GM21390 (cell line): ENCODE measurements at regions not wholly inside any gene's neighbourhood (a gene's known extent, or its start where the extent isn't known, plus 50 kb on each side); places are given as distances from the start of the nearest gene placed in this dataset.
"Not testable (repeated sequence)": the region's sequence is repeated elsewhere in the genome, so short reads cannot be mapped to it uniquely, and the experiment has no call there.

ENCODE experiments used
- ATAC-seq: cut with Tn5 transposase; IDR thresholded peaks from one replicate; pipeline ENCODE4 v1.9.1; 2021; ENCODE audit not compliant: unreplicated experiment

DNA sequence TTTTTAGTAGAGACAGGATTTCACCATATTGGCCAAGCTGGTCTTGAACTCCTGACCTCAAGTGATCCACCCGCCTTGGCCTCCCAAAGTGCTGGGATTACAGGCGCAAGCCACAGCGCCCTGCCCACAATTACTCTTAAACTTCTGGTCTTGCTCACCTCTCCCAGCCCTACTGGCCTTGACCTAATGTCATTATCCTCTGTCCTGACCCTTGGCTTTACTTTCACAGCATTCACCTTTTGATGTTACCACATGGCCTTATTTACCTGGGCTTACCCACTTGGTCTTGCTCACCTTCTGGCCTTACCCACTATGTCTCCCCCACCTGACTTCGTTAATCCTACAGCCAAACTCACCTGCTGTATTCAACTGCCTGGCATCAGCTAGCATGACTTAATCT is 105.9 kb downstream of the IL12A start:
- no peak for ATAC-seq

DNA sequence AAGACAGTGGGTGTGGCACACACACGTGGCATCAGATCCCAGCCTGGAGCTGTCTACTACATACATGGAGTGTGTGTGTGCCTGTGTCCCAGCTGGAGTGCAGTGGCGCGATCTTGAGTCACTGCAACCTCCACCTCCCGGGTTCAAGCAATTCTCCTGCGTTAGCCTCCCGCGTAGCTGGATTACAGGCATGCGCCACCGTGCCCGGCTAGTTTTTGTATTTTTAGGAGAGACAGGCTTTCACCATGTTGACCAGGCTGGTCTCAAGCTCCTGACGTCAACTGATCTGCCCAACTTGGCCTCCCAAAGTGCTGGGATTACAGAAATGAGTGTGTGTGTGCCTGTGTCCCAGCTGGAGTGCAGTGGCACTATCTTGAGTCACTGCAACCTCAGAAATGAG is 108.8 kb downstream of the IL12A start:
- ATAC-seq = no peak

DNA sequence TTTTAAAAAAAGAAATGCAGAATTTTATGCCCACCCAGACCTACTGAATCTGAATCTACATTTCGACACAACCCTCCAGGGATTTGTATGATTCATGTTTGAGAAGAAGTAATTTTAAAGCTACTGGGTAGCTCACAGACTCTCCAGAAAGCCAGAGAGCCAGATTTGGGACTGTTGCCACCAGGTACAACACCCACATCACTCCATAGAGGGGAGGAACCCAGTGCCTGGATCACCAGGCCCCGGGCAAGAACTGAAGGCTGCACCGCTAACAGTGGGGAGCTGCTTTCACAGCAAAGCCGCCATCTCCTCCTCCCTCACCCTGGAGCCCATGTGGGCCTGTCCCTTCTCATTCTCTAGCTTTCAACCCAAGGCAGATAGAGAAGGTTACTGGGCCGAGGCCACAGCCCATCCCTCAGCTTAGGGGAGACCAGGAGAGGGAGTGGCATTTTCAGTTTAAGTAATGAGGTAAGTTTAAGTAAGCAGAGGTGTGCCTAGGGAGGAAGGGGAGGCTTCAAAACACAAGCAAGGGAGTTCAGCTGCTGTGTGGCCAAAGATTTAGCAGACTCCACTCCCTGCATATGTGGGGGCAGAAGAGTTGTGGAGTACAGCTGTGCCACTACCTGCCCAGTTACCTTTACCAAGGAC is 109.8 kb downstream of the IL12A start:
- ATAC-seq = no peak

DNA sequence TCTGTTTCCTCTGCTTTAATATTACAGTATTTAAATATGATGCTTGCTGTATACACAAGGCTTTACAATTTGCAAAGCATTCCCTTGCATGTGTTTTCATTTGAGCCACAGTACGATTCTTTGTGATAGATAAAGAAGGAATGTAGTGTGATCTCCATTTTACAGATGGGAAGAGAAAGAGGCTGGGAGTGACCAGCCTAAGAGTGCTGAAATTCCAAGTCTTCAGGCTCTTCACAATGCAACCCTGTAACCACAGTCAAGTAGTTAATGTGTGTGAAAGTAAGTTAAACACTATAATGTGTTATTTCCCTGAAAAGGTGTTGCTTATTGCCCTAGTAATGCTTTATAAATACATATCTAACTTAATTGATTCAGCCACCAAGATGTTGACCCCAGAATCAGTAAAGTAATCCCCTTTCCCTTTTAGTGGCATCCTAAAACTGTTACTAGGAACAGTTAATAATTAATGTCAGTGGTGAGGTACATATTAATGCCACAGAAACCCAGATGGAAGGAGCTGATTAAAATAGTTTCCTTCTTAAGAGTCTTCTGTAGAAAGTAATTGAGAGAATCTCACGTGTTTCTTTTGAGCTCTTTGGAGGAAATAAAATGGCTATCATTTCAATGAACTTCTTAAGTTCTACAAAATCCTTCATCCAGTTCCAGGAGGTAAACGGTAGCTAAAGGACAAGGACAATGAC is 110.4 kb downstream of the IL12A start:
- no peak for ATAC-seq

DNA sequence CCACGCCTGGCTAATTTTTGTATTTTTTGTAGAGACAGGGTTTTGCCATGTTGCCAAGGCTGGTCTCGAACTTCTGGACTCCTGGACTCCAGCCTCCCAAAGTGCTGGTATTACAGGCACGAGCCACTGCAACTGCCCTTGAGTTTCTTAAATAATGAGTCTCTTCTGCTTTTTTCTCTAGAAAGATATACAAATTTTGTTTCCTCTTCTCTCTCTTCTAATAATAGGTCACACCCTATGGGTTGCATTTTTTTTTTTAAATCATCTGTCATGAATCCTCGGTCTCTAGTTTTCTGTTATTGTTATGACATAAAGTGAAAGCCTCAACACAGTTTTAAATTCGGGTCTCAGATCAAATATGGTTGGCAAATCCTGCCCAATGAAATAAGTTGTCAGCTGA is 111.2 kb downstream of the IL12A start:
- peak; percentile 63 for ATAC-seq

DNA sequence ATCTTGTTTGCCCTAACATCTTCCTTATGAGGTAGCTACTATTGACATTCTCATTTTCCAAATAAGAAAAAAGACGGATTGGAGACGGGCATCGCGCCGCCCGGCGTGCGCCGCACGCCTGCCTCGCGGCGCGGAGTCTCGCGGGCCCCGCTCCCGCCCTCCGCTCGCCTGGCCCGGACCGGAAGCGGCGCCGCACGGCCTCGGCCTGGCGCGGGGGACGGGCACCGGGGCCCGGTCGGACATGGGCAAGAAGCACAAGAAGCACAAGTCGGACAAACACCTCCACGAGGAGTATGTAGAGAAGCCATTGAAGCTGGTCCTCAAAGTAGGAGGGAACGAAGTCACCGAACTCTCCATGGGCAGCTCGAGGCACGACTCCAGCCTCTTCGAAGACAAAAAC is 112.0 kb downstream of the IL12A start:
- no peak for ATAC-seq

DNA sequence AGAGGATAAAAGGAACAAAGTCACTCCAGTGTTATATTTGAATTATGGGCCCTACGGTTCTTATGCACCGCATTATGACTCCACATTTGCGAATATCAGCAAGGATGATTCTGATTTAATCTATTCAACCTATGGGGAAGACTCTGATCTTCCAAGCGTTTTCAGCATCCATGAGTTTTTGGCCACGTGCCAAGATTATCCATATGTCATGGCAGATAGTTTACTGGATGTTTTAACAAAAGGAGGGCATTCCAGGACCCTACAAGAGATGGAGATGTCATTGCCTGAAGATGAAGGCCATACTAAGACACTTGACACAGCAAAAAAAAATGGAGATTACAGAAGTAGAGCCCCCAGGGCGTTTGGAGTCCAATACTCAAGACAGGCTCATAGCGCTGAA is 113.4 kb downstream of the IL12A start:
- ATAC-seq = not testable (repeated sequence)

DNA sequence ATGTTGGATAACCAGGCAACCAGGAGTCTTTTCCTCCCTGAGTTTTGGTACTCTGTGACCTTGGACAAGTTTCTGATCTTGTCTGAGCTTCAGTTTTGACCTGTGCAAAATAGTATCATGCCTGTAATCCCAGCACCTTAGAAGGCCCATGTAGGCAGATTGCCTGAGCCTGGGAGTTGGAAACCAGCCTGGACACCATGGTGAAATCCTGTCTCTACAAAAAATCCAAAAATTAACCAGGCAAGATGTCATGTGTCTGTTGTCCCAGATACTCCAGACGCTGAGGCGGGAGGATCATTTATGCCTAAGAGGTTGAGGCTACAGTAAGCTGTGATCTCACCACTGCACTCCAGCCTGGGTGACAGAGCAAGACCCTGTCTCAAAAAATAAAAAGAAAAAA is 114.8 kb downstream of the IL12A start:
- ATAC-seq = no peak

DNA sequence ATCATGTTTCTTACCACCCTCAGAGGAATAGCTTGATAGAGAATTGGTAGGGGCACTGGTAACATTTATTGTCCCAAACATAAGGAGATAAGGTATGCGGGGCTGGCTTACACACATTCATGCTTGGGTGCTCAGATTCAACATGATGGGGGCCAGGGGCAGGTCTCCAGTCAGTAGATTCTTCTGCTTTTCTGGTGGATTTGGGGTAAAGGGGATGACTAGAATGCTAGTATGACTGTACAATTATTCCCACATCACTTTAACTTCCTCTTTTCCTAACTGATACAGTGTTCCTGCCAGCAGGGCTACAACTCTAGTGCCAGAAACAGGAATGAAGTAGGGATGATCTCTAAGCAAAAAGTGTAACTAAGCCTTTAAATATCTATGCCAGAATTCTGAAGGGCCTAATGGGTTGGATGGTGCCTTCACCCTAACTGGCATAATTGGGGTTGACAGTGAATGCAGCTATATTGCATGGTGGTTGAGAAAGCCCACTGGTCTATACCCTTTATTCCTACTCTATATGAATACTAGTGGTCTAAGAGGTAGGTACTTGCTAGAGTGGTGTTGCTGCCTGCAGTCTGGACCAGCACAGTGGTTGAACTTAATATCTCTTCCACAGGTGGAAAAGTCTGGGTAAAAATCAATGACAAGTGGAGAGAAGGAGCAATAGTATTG is 117.4 kb downstream of the IL12A start:
- ATAC-seq = no peak

DNA sequence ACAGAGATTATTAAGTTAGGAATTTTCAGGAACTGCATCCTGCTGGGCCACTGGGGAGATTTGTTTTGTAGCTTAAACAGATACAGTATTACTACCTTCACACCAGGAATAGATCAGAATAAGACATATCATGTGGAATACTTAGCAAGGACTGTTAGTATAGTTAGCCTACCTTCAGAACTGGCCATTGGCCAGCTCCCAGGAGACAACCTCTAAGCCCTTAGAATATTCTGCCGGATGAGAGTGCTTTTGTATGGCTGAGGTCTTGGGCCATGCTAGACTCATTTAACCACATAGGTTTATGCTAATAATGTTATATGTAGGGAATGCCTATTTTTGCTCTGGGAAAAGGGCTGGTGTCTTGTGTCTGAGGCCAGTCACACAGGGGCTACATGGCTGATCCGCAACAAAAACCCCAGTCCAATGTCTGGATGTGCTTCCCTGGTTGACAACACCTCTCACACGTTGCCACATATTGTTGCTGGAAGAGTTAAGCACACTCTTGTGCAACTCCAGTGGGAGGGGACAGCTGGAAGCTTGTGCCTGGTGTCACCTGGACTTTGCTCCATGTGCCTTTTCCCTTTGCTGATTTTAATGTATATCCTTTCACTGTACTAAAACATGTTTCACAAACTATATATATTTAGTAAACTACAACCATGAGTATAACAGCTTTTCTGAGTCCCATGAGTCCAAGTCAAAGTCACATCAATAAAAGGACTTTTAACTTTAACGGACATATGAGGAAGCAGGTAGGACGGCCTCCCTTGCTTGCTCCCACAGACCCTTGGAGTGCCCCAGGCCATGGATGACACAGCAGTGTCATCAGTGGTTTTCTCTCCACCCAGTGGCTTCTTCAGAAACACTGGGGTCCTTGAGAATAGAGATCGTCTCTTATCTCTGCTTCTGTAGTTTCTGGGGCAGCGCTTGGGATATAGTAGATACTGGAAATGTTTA is 118.0 kb upstream of the C3orf80 start:
- ATAC-seq = no peak

DNA sequence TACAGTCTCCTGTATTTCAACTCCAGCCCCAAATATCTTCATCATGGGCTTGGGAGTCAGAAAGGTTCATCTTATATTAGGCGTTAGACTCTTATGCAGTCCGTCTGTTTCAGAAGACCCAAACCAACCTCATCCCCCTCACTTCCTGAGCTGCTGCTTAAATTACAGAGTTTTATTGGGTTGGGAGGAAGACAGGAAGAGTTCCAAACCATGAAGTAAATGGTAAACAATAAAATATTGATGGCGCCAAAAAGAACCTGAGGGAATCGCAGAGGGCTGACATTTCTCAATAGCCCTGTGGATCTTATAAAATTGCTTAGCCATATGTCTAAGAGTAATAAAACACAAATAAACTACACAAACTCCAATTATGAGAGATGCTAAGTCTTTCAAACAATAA is 116.9 kb upstream of the C3orf80 start:
- ATAC-seq = no peak

DNA sequence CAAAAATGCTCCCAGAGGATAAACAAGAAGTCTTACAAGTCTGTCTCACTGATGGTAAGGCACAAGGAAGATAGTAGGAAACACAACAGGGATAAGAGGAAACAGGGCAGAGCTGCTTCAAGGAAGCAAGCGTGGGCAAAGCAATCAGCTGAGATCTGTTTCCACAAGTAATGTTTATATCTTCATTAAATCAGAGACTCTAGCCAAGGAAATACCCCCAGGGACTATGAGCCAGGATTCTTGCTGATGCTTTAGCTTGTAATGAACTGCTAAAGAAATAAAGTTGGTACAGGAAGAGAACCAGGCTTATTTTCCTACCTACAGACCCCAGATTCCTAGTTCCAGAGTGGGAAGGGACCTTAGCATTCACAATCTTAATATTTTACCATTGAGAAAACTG is 112.7 kb upstream of the C3orf80 start:
- ATAC-seq = no peak

DNA sequence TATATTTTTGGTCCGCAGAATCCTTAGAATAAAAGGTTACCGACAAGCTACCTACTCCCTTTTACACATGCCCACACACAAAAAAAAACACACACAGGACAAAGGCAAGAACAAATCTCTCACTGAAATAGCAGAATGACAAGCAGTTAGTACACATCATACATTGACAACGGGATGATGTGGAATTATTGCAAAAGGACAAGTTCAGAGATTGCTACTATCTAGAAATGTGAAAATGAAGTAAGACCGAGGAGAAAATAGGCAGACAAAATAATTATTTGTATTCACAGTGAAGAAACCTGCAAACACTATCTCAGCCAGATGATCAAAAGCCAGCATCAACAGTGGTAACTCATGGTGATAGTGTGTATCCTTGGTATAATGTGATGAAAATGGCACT is 112.2 kb upstream of the C3orf80 start:
- no peak for ATAC-seq

DNA sequence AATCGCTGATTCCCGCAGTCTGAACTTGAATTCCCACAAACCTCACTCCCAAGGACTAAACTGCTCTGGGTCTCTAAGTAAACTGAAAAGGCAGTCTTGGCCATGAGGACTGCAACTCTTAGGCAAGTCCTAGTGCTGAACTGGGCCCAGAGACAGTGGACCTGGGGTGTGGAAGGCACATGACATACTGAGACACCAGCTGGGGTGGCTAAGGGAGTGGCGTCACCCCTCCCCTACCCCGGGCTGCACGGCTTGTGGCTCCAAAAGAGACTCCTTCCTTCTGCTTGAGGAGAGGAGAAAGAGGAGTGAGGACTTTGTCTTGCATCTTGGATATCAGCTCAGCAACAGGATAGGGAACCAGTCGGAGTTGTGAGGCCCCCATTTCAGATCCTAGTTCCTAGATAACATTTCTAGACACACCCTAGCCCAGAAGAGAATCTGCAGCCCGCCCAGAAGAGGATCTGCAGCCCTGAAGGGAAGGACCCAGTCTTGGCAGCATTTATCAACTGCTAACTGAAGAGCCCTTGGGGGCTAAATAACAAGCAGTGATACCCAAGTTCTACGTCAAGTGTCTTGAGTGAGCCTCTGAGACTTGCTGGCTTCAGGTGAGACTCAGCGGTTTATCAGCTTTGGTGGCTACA is 110.7 kb upstream of the C3orf80 start:
- ATAC-seq = no peak

DNA sequence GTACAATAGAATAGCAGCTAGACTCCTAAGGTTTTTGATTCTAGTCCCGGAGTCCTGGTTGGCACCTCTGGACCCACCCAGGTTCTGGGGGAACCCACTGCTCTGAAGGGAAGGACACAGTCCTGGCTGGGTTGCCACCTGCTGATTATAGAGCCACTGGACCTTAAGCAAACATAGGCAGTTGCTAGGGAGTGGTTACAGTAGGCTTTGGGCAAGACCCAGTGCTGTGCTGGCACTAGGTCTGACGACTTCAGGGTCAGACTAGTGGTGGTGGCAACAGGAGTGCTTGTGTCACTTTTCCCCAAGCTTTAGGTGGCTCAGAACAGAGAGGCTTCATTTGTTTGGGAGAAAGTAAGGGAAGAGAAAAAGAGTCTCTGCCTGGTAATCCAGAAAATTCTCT is 109.8 kb upstream of the C3orf80 start:
- no peak for ATAC-seq

DNA sequence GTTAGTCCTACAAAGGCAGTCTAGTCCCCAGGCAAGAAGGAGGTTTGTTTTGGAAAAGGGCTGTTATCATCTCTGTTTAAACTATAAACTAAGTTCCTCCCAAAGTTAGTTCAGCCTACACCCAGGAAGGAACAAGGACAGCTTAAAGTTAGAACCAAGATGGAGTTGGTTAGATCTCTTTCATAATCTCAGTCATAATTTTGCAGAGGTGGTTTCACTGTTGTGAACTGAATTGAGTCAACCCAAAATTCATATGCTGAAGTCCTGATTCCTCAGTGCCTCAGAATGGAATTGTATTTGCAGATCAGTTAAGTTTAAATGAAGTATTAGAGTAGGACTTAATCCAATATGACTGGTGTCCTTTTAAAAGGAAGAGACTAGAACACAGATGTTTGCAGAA is 101.0 kb upstream of the C3orf80 start:
- ATAC-seq = no peak

DNA sequence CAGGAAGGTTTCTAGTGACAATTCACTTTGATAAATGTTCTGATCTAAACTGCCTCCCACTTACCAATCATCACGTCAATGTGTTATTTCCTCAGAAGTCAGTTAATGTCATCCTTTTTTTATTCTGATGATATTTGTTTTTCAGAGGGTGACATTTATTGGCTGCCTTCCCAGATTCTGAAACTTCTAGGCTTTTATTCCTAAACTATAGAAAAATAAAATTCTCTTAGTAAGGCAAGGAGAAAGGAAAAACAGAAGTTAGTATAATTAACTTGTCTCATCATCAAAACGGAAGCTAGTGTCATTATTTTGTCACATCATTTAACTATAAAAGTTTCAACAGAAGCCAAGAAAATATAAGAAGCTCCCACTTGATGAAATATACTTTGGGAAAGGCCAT is 100.0 kb upstream of the C3orf80 start:
- ATAC-seq = no peak

DNA sequence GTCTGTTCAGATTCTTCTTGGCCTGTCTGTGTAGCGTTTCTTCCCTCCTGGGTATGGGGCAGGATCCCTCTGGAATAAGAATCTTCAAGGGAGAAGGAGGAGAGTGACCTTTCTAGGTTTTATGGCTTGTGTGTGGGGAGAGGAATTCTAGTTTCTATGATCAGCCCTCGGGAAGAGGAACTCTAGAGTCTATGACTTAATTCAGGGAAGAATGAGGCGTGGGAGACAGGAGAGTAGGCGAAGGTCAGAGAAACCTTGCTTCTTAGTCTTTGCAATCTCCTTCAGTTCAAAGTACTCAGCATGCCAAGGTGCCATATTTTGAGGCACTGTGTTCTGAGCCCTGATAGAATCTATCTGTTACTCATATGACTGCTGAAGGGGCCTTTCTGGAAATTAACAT is 99.2 kb upstream of the C3orf80 start:
- ATAC-seq = no peak

DNA sequence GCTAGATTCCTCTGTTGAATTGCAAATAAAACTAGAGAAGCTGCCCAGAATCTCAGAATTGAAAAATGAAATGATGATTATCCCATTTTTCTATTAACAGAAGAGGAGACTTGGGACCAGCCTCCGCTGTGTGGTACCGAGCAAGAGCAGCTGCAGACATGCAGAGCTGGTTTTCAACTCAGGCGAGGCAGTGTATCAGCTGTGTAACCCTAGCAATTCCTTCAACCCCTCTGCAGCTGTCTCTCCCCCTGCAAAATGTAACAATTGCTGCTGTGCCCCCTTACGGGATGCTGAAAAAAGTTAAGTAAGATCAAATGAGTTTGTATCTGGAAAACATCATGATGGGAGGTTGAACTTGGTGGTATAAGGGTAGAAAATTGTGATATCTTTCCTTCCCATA is 98.5 kb upstream of the C3orf80 start:
- no peak for ATAC-seq

DNA sequence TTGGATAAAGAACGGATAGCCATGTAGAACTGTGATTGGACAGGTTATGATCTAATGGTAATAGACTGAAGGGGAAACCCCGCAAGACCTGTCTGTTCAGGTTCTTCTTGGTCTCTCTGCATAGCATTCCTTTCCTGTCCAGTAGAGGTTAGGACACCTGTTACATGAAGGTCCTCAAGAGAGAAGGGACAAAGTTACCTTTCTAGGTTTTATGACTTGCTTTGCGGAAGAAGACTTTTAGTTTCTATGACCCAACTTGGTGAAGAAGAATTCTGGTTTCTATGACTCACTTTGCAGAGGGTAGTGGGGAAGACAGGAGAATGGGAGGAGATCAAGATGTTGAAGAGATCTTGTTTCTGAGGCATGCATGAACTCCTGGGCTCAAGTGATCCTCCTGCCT is 97.9 kb upstream of the C3orf80 start:
- ATAC-seq = peak; percentile 62

DNA sequence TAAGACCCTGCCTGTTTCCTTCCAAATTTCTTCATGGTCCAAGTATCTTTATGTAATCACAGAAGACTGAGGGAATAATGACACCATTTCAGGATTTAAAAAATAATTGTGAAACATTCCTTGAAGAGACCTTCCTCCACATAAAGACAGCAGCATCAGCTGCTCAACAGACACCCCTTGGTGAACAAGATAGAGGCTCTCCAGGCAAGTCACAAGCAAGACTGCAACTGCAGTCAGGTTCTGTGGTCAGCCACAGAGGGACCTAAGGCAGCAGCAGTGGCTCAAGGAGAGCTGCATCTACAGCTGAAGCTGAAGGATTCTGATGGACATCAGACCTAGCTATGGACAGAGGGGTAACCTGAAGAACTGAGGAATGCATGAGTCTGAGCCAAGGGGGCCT is 97.2 kb upstream of the C3orf80 start:
- ATAC-seq = no peak
